Trophoblast cell (in vitro differentiated cells and primary cell): ENCODE measurements at regions not wholly inside any gene's neighbourhood (a gene's known extent, or its start where the extent isn't known, plus 50 kb on each side); places are given as distances from the start of the nearest gene placed in this dataset.
A peak's percentile ranks its signal among the peaks of the same experiment; 100 is the strongest.

Experiments
- DNase-seq, 2 donors: peaks; one replicate each; pipeline ENCODE4 v3.0.0-alpha.2; 2016
- H2AFZ ChIP-seq: 2 replicates; pipeline ENCODE4 v1.6.1; 2013; ENCODE audit warnings: low read length, moderate library complexity, mild to moderate bottlenecking; ENCODE audit not compliant: insufficient read depth, poor library complexity
- H2AK5ac ChIP-seq: 2 replicates; pipeline ENCODE4 v1.6.1; 2013; ENCODE audit warnings: mild to moderate bottlenecking, low read length
- H2BK120ac ChIP-seq: 2 replicates; pipeline ENCODE4 v1.6.1; 2013; ENCODE audit warnings: low read length, mild to moderate bottlenecking, moderate library complexity; ENCODE audit not compliant: insufficient read depth, poor library complexity
- H2BK12ac ChIP-seq: 2 replicates; pipeline ENCODE4 v1.6.1; 2013; ENCODE audit warnings: mild to moderate bottlenecking, low read length, moderate library complexity
- H2BK5ac ChIP-seq: 2 replicates; pipeline ENCODE4 v1.6.1; 2013; ENCODE audit warnings: low read length, low read depth, moderate library complexity, mild to moderate bottlenecking; ENCODE audit not compliant: poor library complexity
- H3K14ac ChIP-seq: 2 replicates; pipeline ENCODE4 v1.6.1; 2013; ENCODE audit warnings: mild to moderate bottlenecking, low read length
- H3K18ac ChIP-seq: 2 replicates; pipeline ENCODE4 v1.6.1; 2013; ENCODE audit warnings: mild to moderate bottlenecking, low read length
- H3K23ac ChIP-seq: 2 replicates; pipeline ENCODE4 v1.6.1; 2013; ENCODE audit warnings: low read length
- H3K27ac ChIP-seq: 2 replicates; pipeline ENCODE4 v1.5.1; 2013; ENCODE audit warnings: low read depth, mild to moderate bottlenecking, inconsistent platforms, low read length, moderate library complexity
- H3K27me3 ChIP-seq: 2 replicates; pipeline ENCODE4 v1.6.1; 2013; ENCODE audit warnings: inconsistent platforms, mild to moderate bottlenecking, low read length, moderate library complexity; ENCODE audit not compliant: insufficient read depth
- H3K36me3 ChIP-seq, 2 experiments: 1 replicate in 1 of 2; 2 replicates in 1 of 2; pipeline ENCODE4 v1.6.1; 2013; ENCODE audit warnings: low read length in 2 of 2, mild to moderate bottlenecking in 2 of 2, moderate library complexity in 1 of 2; ENCODE audit not compliant: insufficient read depth in 2 of 2, control insufficient read depth in 1 of 2
- H3K4ac ChIP-seq: 2 replicates; pipeline ENCODE4 v1.6.1; 2013; ENCODE audit warnings: low read depth, mild to moderate bottlenecking, low read length, moderate library complexity
- H3K4me1 ChIP-seq, 2 experiments: 1 replicate in 1 of 2; 2 replicates in 1 of 2; pipeline ENCODE4 v1.6.1; 2013; ENCODE audit warnings: low read length in 2 of 2, mild to moderate bottlenecking in 2 of 2, moderate library complexity in 1 of 2; ENCODE audit not compliant: insufficient read depth in 2 of 2, control insufficient read depth in 1 of 2
- H3K4me2 ChIP-seq: 2 replicates; pipeline ENCODE4 v1.6.1; 2013; ENCODE audit warnings: inconsistent platforms, mild to moderate bottlenecking, low read length, moderate library complexity
- H3K4me3 ChIP-seq: 2 replicates; pipeline ENCODE4 v1.5.1; 2013; ENCODE audit warnings: mild to moderate bottlenecking, low read depth, low read length, inconsistent platforms
- H3K79me1 ChIP-seq: one replicate; pipeline ENCODE4 v1.6.1; 2013; ENCODE audit warnings: low read length
- H3K79me2 ChIP-seq: 2 replicates; pipeline ENCODE4 v1.6.1; 2013; ENCODE audit warnings: low read length, mild to moderate bottlenecking; ENCODE audit not compliant: control insufficient read depth, insufficient read depth, poor library complexity
- H3K9ac ChIP-seq: 2 replicates; pipeline ENCODE4 v1.6.1; 2013; ENCODE audit warnings: mild to moderate bottlenecking, low read length
- H3K9me3 ChIP-seq: 2 replicates; pipeline ENCODE4 v1.6.1; 2013; ENCODE audit warnings: low read depth, mild to moderate bottlenecking, control low read depth, inconsistent platforms, low read length; ENCODE audit not compliant: insufficient read depth
- H4K12ac ChIP-seq: 2 replicates; pipeline ENCODE4 v1.6.1; 2013; ENCODE audit warnings: low read depth, mild to moderate bottlenecking, low read length, moderate library complexity
- H4K8ac ChIP-seq: 2 replicates; pipeline ENCODE4 v1.6.1; 2013; ENCODE audit warnings: low read depth, mild to moderate bottlenecking, low read length, moderate library complexity
- H4K91ac ChIP-seq: one replicate; pipeline ENCODE4 v1.6.1; 2013; ENCODE audit warnings: low read depth, mild to moderate bottlenecking, low read length, moderate library complexity
- WGBS: extraction: QIAGEN DNeasy Blood & Tissue Kit; methylation state at CpG from one replicate; pipeline ENCODE4 v1.1.7; 2013; ENCODE audit warnings: missing lambda C conversion rate; ENCODE audit not compliant: insufficient read length, insufficient coverage; ENCODE audit errors: extremely low coverage; 5-methylcytosine and 5-hydroxymethylcytosine counted together

GRCh38 chr12:58253663-58254062 is 312.3 kb downstream of the ATP23 start:
- no peak overlapping the region for H2AFZ ChIP-seq
- no peak overlapping the region for H2BK120ac ChIP-seq
- H3K4me2 ChIP-seq: no peak overlapping the region
- H3K4ac ChIP-seq: no peak overlapping the region
- no peak overlapping the region for H4K8ac ChIP-seq
- WGBS: no CpG with 5 or more reads among the region's 1 CpG
- H2BK5ac ChIP-seq: no peak overlapping the region
- no peak overlapping the region for H3K9ac ChIP-seq
- H3K27me3 ChIP-seq: no peaks in the 10 kb centered on the region
- no peaks in the 10 kb centered on the region for H3K79me2 ChIP-seq
- H3K36me3 ChIP-seq: no peaks in the 10 kb centered on the region
- no peak overlapping the region for H4K91ac ChIP-seq
- H3K9me3 ChIP-seq: no peaks in the 10 kb centered on the region
- no peak overlapping the region for H2BK12ac ChIP-seq
- H3K79me1 ChIP-seq: no peaks in the 10 kb centered on the region
- no peak overlapping the region for H3K27ac ChIP-seq
- no peak overlapping the region for H4K12ac ChIP-seq
- H3K18ac ChIP-seq: no peak overlapping the region
- H3K23ac ChIP-seq: no peak overlapping the region
- H2AK5ac ChIP-seq: no peak overlapping the region
- H3K4me1 ChIP-seq: no peaks in the 10 kb centered on the region
- no peak for DNase-seq
- no peak overlapping the region for H3K4me3 ChIP-seq
- H3K14ac ChIP-seq: no peak overlapping the region

- no peaks in the 10 kb centered on the region for H3K36me3 ChIP-seq
- no peak overlapping the region for H3K23ac ChIP-seq
- H2AFZ ChIP-seq: no peak overlapping the region
- H2BK12ac ChIP-seq: no peak overlapping the region
- no peaks in the 10 kb centered on the region for H3K79me2 ChIP-seq
- H2BK5ac ChIP-seq: no peak overlapping the region
- H4K12ac ChIP-seq: no peak overlapping the region
- no peak overlapping the region for H2BK120ac ChIP-seq
- H3K27me3 ChIP-seq: no peaks in the 10 kb centered on the region
- H3K27ac ChIP-seq: no peak overlapping the region
- H3K79me1 ChIP-seq: no peaks in the 10 kb centered on the region
- H3K4me3 ChIP-seq: no peak overlapping the region
- no peak overlapping the region for H2AK5ac ChIP-seq
- no peak overlapping the region for H3K4ac ChIP-seq
- no peak for DNase-seq
- H3K4me1 ChIP-seq: no peaks in the 10 kb centered on the region
- H3K14ac ChIP-seq: no peak overlapping the region
- no peak overlapping the region for H3K9ac ChIP-seq
- H3K18ac ChIP-seq: no peak overlapping the region
- no CpG with 5 or more reads among the region's 1 CpG for WGBS
- H3K4me2 ChIP-seq: no peak overlapping the region
- no peaks in the 10 kb centered on the region for H3K9me3 ChIP-seq
- no peak overlapping the region for H4K8ac ChIP-seq
- no peak overlapping the region for H4K91ac ChIP-seq
Measured at GRCh38 chr12:58254463-58255100, 313.2 kb downstream of the ATP23 start.

- H3K14ac ChIP-seq: no peak overlapping the region
- H3K23ac ChIP-seq: no peak overlapping the region
- H4K8ac ChIP-seq: no peak overlapping the region
- no peaks in the 10 kb centered on the region for H3K27me3 ChIP-seq
- no peak overlapping the region for H3K18ac ChIP-seq
- DNase-seq: no peak
- H3K4me2 ChIP-seq: no peak overlapping the region
- H2BK5ac ChIP-seq: no peak overlapping the region
- no peaks in the 10 kb centered on the region for H3K9me3 ChIP-seq
- no peak overlapping the region for H3K4ac ChIP-seq
- H3K4me1 ChIP-seq: no peaks in the 10 kb centered on the region
- no CpG with 5 or more reads among the region's 1 CpG for WGBS
- no peak overlapping the region for H2AFZ ChIP-seq
- H2AK5ac ChIP-seq: no peak overlapping the region
- no peak overlapping the region for H4K12ac ChIP-seq
- H2BK120ac ChIP-seq: no peak overlapping the region
- H4K91ac ChIP-seq: no peak overlapping the region
- H3K9ac ChIP-seq: no peak overlapping the region
- no peaks in the 10 kb centered on the region for H3K79me1 ChIP-seq
- no peak overlapping the region for H3K27ac ChIP-seq
- H3K36me3 ChIP-seq: no peaks in the 10 kb centered on the region
- H3K4me3 ChIP-seq: peak overlapping the region; percentile 18
- no peaks in the 10 kb centered on the region for H3K79me2 ChIP-seq
- no peak overlapping the region for H2BK12ac ChIP-seq
Measured at GRCh38 chr12:58262796-58263195, 321.4 kb downstream of the ATP23 start.

DNA sequence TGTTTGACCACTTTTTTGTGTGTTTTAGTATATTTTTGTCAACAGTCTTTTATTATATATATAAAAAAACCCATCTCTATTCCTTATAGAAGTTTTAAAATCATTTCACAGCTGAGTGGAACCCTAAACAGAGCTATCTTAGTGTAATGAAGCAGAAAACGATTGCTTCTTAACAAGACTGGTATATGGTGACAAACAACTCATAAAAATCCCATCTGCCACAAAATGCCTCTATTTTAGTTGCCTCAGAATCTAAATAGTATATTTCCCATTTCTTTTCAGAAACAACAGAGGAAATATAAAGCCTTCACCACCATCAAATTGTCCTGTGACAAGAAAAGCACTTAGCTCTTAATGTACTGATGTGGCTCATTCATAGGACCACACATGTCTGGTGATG is 322.4 kb downstream of the ATP23 start:
- Histone ChIP-seq H3K4me3 (no peak overlapping the region), H3K27me3 (no peaks in the 10 kb centered on the region), H2AFZ (no peak overlapping the region), H2BK5ac (no peak overlapping the region), H3K4me1 (no peaks in the 10 kb centered on the region), H2AK5ac (no peak overlapping the region), H4K8ac (no peak overlapping the region), H3K4me2 (no peak overlapping the region), H3K79me2 (no peaks in the 10 kb centered on the region), H3K79me1 (no peaks in the 10 kb centered on the region), H3K36me3 (no peaks in the 10 kb centered on the region), H4K12ac (no peak overlapping the region), H4K91ac (no peak overlapping the region), H3K4ac (no peak overlapping the region), H3K27ac (no peak overlapping the region), H3K14ac (no peak overlapping the region), H3K9me3 (no peaks in the 10 kb centered on the region), H3K23ac (no peak overlapping the region), H3K18ac (no peak overlapping the region), H2BK120ac (no peak overlapping the region), H2BK12ac (no peak overlapping the region), H3K9ac (no peak overlapping the region)
- DNase-seq: no peak
- WGBS: no CpG with 5 or more reads among the region's 1 CpG
